Right lobe of liver (tissue), 6 donors: ENCODE measurements at regions not wholly inside any gene's neighbourhood (a gene's known extent, or its start where the extent isn't known, plus 50 kb on each side); places are given as distances from the start of the nearest gene placed in this dataset.

ENCODE experiments used
- ATAC-seq, 4 donors: fragments of 200-7000 bp; cut with Tn5 transposase; one replicate each; pipeline ENCODE4 v1.9.1; 2020; ENCODE audit warnings: mild to moderate bottlenecking in 4 of 4, moderate library complexity in 4 of 4
- DNase-seq, 3 donors: peaks; one replicate each; pipeline ENCODE4 v3.0.0-alpha.2; 2020
- H3K27ac ChIP-seq, 3 donors: fragments of 200-600 bp; one replicate each; pipeline ENCODE4 v1.8.0; 2022
- H3K27me3 ChIP-seq, 2 donors: fragments of 200-600 bp; one replicate each; pipeline ENCODE4 v1.8.0; 2022
- H3K36me3 ChIP-seq, 4 donors: fragments of 200-600 bp; sonication (generic) in 1 of 4; one replicate each; pipeline versions ENCODE4 v1.5.1 to v1.8.0; 2017 to 2022; ENCODE audit warnings: control low read depth in 1 of 4
- H3K4me1 ChIP-seq, 4 donors: fragments of 200-600 bp; sonication (generic) in 1 of 4; one replicate each; pipeline versions ENCODE4 v1.5.1 to v1.8.0; 2017 to 2022; ENCODE audit warnings: control low read depth in 1 of 4
- H3K4me3 ChIP-seq, 3 donors: fragments of 200-600 bp; one replicate each; pipeline ENCODE4 v1.8.0; 2022
- H3K9me3 ChIP-seq, 4 donors: fragments of 200-600 bp; sonication (generic) in 1 of 4; one replicate each; pipeline versions ENCODE4 v1.5.1 to v1.8.0; 2017 to 2022; ENCODE audit warnings: control low read depth in 1 of 4
- POLR2A ChIP-seq: fragments of 450-650 bp; IDR thresholded peaks from one replicate; pipeline ENCODE4 v1.6.1; 2017; ENCODE audit warnings: antibody characterized with exemption, mild to moderate bottlenecking
- WGBS: methylation state at CpG from one replicate; pipeline ENCODE4 v1.1.6; 2018; ENCODE audit warnings: low coverage, low lambda C conversion rate; ENCODE audit not compliant: insufficient coverage; ENCODE audit errors: missing lambda C conversion rate; 5-methylcytosine and 5-hydroxymethylcytosine counted together
- intact Hi-C, 2 donors: fragments of 100-400 bp; cut with DNase I; formaldehyde crosslinking; loops; one replicate each; pipeline versions ENCODE4 v1.11.2 to v1.14.1; 2022
- TF ChIP-seq, protein P1 (sequence below), 4 donors: fragments of 200-600 bp in 3 of 4; fragments of 450-650 bp in 1 of 4; IDR thresholded peaks; one replicate each; pipeline versions ENCODE4 v1.5.1 to v1.8.0; 2016 to 2022; ENCODE audit warnings: antibody characterized with exemption in 4 of 4, mild to moderate bottlenecking in 2 of 4
- donor health status: DM: no; HTN: yes; CAD: no.
- donor health status: DM: no; HTN: no; CAD: no.
- donor health status: DM: no; HTN: no; CAD: no.
- donor health status: DM: no; HTN: yes; CAD: no.
- donor health status: DM: no; HTN: yes; CAD: no.

DNA sequence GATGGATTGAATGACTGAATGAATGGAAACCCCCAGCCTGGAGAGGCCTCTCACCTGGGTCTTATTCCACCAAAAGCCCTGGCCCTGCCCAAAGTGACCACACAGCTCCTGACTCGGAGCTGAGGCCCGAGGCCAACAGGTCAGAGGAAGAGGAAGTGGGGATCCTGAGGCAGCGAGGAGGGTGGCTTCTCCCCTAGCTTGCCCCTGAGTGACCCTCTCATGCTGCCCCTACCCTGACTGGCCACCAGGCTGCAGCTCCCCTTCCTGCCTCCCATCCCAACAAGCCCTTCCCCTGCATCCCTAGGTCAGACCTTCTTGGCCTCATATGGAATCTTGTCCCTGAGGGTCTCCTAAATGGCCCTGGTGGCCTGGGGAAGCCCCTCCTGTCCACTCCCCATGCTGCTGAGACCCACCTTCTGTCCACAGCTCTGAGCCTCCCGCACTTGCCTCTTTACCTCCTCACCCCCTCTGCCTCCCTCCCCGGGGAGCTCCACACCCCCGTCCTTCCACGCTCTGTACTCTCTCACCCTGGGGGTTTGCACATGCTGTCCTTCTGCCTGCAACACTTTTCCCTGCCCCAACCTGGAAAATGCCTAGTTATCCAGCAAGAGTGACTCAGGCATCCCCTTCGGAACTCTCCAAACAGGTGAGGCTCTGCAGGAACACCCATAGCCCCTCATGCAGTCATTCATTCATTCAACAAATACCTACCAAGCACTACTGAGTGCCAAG lies 134.8 kb upstream of the HDAC4 start:
- DNase-seq: peak in 1 of 3 donors; percentile 45

DNA sequence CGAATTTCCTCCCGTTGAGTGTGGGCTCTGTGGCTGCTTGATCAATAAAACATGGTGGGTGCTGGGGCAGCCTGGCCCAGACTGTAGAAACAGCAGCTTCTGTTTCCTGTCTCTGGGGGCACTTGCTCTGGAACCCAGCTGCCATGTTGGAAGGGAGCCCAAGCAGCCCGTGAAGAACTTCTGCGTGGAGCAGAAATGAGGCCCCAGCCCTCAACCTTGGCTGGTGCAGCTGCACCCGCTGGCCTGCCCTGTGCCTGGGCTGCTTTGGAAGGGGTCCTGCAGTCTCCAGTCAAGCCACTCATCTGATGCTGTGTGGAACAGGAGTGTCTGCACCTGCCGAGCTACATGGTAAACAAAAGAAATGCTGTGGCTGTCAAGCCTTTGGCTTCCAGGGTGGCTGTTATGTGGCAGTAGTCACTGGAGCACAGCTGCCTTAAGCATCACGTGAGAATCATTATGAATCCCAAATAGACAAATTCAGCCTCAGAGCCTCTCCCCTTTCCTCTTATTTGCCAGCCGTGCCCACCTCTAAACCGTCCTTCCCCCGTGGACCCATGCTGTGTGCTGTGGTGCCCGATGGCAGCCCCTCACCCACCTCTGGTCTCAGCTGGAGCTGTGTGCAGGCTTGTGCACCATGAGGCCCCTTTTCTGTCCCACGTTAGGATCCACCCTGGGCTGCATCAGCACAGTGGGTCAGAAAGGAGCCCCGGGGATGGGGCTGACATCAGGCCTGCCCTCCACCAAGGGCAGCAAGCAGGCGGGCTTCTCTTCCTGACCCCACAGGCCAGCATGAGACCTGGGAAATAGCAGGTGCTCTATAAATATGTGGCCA lies 134.0 kb upstream of the HDAC4 start:
- Histone ChIP-seq H3K4me3 (no peak overlapping the region), H3K9me3 (no peaks in the 10 kb centered on the region), H3K27me3 (no peaks in the 10 kb centered on the region), H3K36me3 (no peaks in the 10 kb centered on the region), H3K27ac (no peak overlapping the region), H3K4me1 (no peaks in the 10 kb centered on the region)
- 70% methylated on average over 4 of the region's 14 CpGs for WGBS
- intact Hi-C loops: no loop called here
- ATAC-seq (no peak), DNase-seq (peak in 1 of 3 donors; percentile 33)
- no peak for TF ChIP-seq POLR2A
- TF ChIP-seq, protein P1, sequence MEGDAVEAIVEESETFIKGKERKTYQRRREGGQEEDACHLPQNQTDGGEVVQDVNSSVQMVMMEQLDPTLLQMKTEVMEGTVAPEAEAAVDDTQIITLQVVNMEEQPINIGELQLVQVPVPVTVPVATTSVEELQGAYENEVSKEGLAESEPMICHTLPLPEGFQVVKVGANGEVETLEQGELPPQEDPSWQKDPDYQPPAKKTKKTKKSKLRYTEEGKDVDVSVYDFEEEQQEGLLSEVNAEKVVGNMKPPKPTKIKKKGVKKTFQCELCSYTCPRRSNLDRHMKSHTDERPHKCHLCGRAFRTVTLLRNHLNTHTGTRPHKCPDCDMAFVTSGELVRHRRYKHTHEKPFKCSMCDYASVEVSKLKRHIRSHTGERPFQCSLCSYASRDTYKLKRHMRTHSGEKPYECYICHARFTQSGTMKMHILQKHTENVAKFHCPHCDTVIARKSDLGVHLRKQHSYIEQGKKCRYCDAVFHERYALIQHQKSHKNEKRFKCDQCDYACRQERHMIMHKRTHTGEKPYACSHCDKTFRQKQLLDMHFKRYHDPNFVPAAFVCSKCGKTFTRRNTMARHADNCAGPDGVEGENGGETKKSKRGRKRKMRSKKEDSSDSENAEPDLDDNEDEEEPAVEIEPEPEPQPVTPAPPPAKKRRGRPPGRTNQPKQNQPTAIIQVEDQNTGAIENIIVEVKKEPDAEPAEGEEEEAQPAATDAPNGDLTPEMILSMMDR (IDR thresholded peaks at IDR 0.05): no peak

More for the DNA sequence above, 134.8 kb upstream of the HDAC4 start:
- peak in 2 of 4 donors; percentile 17 to 24 for ATAC-seq
- TF ChIP-seq, protein P1 (IDR thresholded peaks at IDR 0.05): no peak
- intact Hi-C loops: no loop called here
- H3K9me3 ChIP-seq: no peaks in the 10 kb centered on the region
- WGBS: 88% methylated on average over 5 of the region's 8 CpGs
- H3K4me3 ChIP-seq: no peak overlapping the region
- no peaks in the 10 kb centered on the region for H3K36me3 ChIP-seq
- no peak overlapping the region for H3K27ac ChIP-seq
- no peaks in the 10 kb centered on the region for H3K4me1 ChIP-seq
- no peaks in the 10 kb centered on the region for H3K27me3 ChIP-seq

DNA sequence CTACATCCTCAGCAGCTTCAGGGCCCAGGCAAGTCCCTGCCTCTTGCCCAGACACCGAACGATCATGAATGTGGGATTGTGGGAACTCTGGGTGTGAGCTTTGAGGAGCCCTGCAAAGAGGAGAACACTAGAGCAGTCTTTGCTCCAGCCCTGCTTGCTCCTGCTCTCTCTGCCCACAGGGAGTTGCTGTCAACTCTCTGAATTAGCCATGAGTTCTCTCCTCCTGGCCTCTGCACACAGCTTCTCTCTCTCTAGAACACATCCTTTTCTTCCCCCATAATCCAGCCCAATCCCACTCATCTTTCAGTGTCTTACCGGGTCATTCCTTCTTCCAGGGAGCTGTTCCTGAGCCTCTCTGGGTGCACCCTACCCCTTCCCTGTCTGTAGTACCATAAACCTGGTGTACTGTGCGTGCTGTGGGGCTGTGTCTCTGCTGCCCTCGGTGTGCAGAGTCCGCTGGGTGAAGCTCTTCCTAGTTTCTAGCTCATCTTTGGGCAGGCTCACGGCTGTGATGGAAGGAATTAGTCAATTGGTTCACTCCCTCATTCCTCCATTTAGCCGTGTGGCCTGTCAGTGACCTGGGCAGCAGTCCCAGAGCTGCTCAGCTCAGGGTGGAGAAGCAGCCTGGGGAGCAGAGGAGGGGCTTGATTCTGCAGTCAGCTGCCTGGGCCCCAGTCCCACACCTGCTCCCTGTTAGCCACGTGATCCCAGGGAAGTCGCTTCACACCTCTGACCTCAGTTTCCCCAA lies 132.9 kb upstream of the HDAC4 start:
- H3K4me3 ChIP-seq: no peak overlapping the region
- no peaks in the 10 kb centered on the region for H3K9me3 ChIP-seq
- WGBS: 59% methylated on average over 7 of the region's 10 CpGs
- no peaks in the 10 kb centered on the region for H3K4me1 ChIP-seq
- DNase-seq (peak in 1 of 3 donors; percentile 28), ATAC-seq (no peak)
- intact Hi-C loops: no loop called here
- H3K27me3 ChIP-seq: no peaks in the 10 kb centered on the region
- H3K27ac ChIP-seq: no peak overlapping the region
- TF ChIP-seq, protein P1 (IDR thresholded peaks at IDR 0.05): no peak
- TF ChIP-seq POLR2A: no peak
- no peaks in the 10 kb centered on the region for H3K36me3 ChIP-seq

DNA sequence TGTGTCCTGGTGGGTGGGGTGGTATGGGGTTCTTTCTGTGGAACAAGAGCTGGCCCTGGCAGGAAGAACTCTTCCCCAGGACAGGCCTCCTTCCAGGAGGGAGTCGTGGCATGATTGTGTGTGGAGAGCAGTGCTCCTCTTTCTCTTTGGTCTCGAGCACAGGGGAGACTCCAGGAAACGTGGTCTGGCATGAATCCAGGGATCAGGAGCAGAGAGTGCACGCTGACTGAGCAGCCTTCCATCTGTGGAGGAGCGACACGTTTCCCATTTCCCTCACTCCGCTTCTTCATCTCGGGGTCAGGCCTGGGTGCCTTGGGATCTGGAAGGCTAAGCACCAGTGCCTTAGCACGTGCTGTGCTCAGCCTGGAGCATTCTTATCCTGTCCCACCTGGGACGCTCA lies 132.0 kb upstream of the HDAC4 start:
- H3K27ac ChIP-seq: no peak overlapping the region
- intact Hi-C loops: no loop called here
- DNase-seq (peak in 1 of 3 donors; percentile 21), ATAC-seq (no peak)
- no peaks in the 10 kb centered on the region for H3K36me3 ChIP-seq
- TF ChIP-seq, protein P1 (IDR thresholded peaks at IDR 0.05): no peak
- no peak for TF ChIP-seq POLR2A
- H3K4me3 ChIP-seq: no peak overlapping the region
- H3K27me3 ChIP-seq: no peaks in the 10 kb centered on the region
- H3K9me3 ChIP-seq: no peaks in the 10 kb centered on the region
- H3K4me1 ChIP-seq: no peaks in the 10 kb centered on the region
- 57% methylated on average over 2 of the region's 10 CpGs for WGBS
